ENCODE measurements at regions not wholly inside any gene's neighbourhood (a gene's known extent, or its start where the extent isn't known, plus 50 kb on each side); places are given as distances from the start of the nearest gene placed in this dataset.

DNA sequence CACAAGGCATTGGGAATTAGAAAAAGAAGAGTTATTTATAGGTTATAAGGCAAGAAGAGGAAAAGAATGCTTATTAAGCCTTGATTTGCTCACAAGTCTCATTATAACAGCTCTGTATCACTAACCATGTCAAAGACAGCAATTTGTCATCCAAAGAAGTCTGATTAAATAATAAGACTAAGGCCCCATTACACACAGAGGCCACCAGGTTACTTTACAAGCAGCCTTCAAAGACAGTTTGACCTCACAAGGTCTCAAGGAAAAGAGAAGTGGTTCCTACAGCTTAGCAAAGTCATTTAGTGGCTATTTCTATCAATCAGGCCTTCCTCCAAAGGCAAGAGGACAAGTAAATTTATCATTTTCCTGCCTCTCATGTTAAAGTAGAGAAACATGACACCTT, 188.5 kb downstream of the MBD2 start:
- TF ChIP-seq, protein P1, sequence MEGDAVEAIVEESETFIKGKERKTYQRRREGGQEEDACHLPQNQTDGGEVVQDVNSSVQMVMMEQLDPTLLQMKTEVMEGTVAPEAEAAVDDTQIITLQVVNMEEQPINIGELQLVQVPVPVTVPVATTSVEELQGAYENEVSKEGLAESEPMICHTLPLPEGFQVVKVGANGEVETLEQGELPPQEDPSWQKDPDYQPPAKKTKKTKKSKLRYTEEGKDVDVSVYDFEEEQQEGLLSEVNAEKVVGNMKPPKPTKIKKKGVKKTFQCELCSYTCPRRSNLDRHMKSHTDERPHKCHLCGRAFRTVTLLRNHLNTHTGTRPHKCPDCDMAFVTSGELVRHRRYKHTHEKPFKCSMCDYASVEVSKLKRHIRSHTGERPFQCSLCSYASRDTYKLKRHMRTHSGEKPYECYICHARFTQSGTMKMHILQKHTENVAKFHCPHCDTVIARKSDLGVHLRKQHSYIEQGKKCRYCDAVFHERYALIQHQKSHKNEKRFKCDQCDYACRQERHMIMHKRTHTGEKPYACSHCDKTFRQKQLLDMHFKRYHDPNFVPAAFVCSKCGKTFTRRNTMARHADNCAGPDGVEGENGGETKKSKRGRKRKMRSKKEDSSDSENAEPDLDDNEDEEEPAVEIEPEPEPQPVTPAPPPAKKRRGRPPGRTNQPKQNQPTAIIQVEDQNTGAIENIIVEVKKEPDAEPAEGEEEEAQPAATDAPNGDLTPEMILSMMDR (IDR thresholded peaks at IDR 0.05), result no peak
- TF ChIP-seq POLR2AphosphoS5 (IDR thresholded peaks at IDR 0.05) (no peak), POLR2A (IDR thresholded peaks at IDR 0.05) (no peak)
